Esophagus (tissue), 2 donors: ENCODE measurements at regions not wholly inside any gene's neighbourhood (a gene's known extent, or its start where the extent isn't known, plus 50 kb on each side); places are given as distances from the start of the nearest gene placed in this dataset.

Experiments
- H3K27ac ChIP-seq, 2 donors: one replicate each; pipeline ENCODE4 v1.5.1; 2013; ENCODE audit warnings: low read depth in 2 of 2, mild to moderate bottlenecking in 2 of 2, inconsistent platforms in 1 of 2, low read length in 1 of 2, moderate library complexity in 1 of 2
- H3K27me3 ChIP-seq, 2 donors: one replicate each; pipeline ENCODE4 v1.6.1; 2013; ENCODE audit warnings: low read length in 2 of 2, control low read depth in 1 of 2, mild to moderate bottlenecking in 1 of 2; ENCODE audit not compliant: insufficient read depth in 2 of 2, control insufficient read depth in 1 of 2
- H3K36me3 ChIP-seq, 2 donors: one replicate each; pipeline ENCODE4 v1.6.1; 2013; ENCODE audit warnings: low read length in 1 of 2; ENCODE audit not compliant: control insufficient read depth in 2 of 2, insufficient read depth in 2 of 2
- H3K4me1 ChIP-seq, 2 donors: one replicate each; pipeline ENCODE4 v1.6.1; 2013; ENCODE audit warnings: low read length in 1 of 2; ENCODE audit not compliant: control insufficient read depth in 2 of 2, insufficient read depth in 2 of 2
- H3K4me3 ChIP-seq, 2 donors: one replicate each; pipeline ENCODE4 v1.5.1; 2013; ENCODE audit warnings: low read length in 2 of 2, mild to moderate bottlenecking in 2 of 2, low read depth in 1 of 2, moderate library complexity in 1 of 2
- H3K9me3 ChIP-seq, 2 donors: one replicate each; pipeline ENCODE4 v1.6.1; 2013; ENCODE audit warnings: mild to moderate bottlenecking in 2 of 2, low read depth in 1 of 2, low read length in 1 of 2, moderate library complexity in 1 of 2; ENCODE audit not compliant: control insufficient read depth in 2 of 2, insufficient read depth in 1 of 2
- WGBS, 2 donors: extraction: QIAGEN DNeasy Blood & Tissue Kit; methylation state at CpG; one replicate each; pipeline ENCODE4 v1.1.7; 2013; 5-methylcytosine and 5-hydroxymethylcytosine counted together
- donor health status: healthy with polysubstance abuse.
- donor health status: Bipolar disorder and iron deficiency.

GRCh38 chr15:47294765-47295259 is 422.5 kb upstream of the SEMA6D start:
- H3K27me3 ChIP-seq = no peaks in the 10 kb centered on the region
- H3K4me1 ChIP-seq = no peaks in the 10 kb centered on the region
- no peak overlapping the region for H3K4me3 ChIP-seq
- H3K27ac ChIP-seq = no peak overlapping the region
- H3K36me3 ChIP-seq = no peaks in the 10 kb centered on the region
- H3K9me3 ChIP-seq = no peaks in the 10 kb centered on the region
- WGBS, 2 donors = 40 to 45% methylated on average over 3 of the region's 3 CpGs

GRCh38 chr15:47296881-47297280 is 420.4 kb upstream of the SEMA6D start:
- no peaks in the 10 kb centered on the region for H3K27me3 ChIP-seq
- WGBS, 2 donors = 92 to 93% methylated on average over 4 of the region's 4 CpGs
- H3K27ac ChIP-seq = no peak overlapping the region
- no peaks in the 10 kb centered on the region for H3K4me1 ChIP-seq
- H3K9me3 ChIP-seq = no peaks in the 10 kb centered on the region
- H3K36me3 ChIP-seq = no peaks in the 10 kb centered on the region
- H3K4me3 ChIP-seq = no peak overlapping the region

- Histone ChIP-seq H3K4me1 (no peaks in the 10 kb centered on the region), H3K4me3 (no peak overlapping the region), H3K27ac (no peak overlapping the region), H3K36me3 (no peaks in the 10 kb centered on the region), H3K27me3 (no peaks in the 10 kb centered on the region), H3K9me3 (no peaks in the 10 kb centered on the region)
- WGBS, 2 donors = 47 to 69% methylated on average over 5 of the region's 5 CpGs
These were observed 417.4 kb upstream of the SEMA6D start for GRCh38 chr15:47299846-47300434.

- Histone ChIP-seq H3K27me3 (no peaks in the 10 kb centered on the region), H3K27ac (no peak overlapping the region)
These were observed 416.7 kb upstream of the SEMA6D start for GRCh38 chr15:47300596-47300995.

GRCh38 chr15:47301481-47301880 is 415.8 kb upstream of the SEMA6D start:
- no peaks in the 10 kb centered on the region for H3K27me3 ChIP-seq
- H3K36me3 ChIP-seq = no peaks in the 10 kb centered on the region
- H3K4me3 ChIP-seq = no peak overlapping the region
- H3K27ac ChIP-seq = no peak overlapping the region
- H3K9me3 ChIP-seq = no peaks in the 10 kb centered on the region
- WGBS, 2 donors = 37 to 44% methylated on average over 3 of the region's 3 CpGs
- no peaks in the 10 kb centered on the region for H3K4me1 ChIP-seq

More at GRCh38 chr15:47300596-47300995, 416.7 kb upstream of the SEMA6D start:
- no peaks in the 10 kb centered on the region for H3K9me3 ChIP-seq
- H3K4me1 ChIP-seq = no peaks in the 10 kb centered on the region
- no peak overlapping the region for H3K4me3 ChIP-seq
- H3K36me3 ChIP-seq = no peaks in the 10 kb centered on the region

- no peak overlapping the region for H3K27ac ChIP-seq
- no peak overlapping the region for H3K4me3 ChIP-seq
- no peaks in the 10 kb centered on the region for H3K27me3 ChIP-seq
- H3K36me3 ChIP-seq = no peaks in the 10 kb centered on the region
- no peaks in the 10 kb centered on the region for H3K4me1 ChIP-seq
- H3K9me3 ChIP-seq = no peaks in the 10 kb centered on the region
These were observed 412.6 kb upstream of the SEMA6D start for GRCh38 chr15:47304656-47305055.

- Histone ChIP-seq H3K4me1 (no peaks in the 10 kb centered on the region), H3K4me3 (no peak overlapping the region), H3K27me3 (no peaks in the 10 kb centered on the region), H3K36me3 (no peaks in the 10 kb centered on the region), H3K9me3 (no peaks in the 10 kb centered on the region), H3K27ac (no peak overlapping the region)
- 72% methylated on average over 3 of the region's 3 CpGs for WGBS, 2 donors
These were observed 405.1 kb upstream of the SEMA6D start for GRCh38 chr15:47312161-47312560.

GRCh38 chr15:47326410-47327333 is 390.6 kb upstream of the SEMA6D start:
- Histone ChIP-seq H3K9me3 (no peaks in the 10 kb centered on the region), H3K27ac (no peak overlapping the region), H3K4me3 (no peak overlapping the region), H3K36me3 (no peaks in the 10 kb centered on the region), H3K4me1 (no peaks in the 10 kb centered on the region), H3K27me3 (no peaks in the 10 kb centered on the region)
- 77 to 80% methylated on average over 5 of the region's 5 CpGs for WGBS, 2 donors

GRCh38 chr15:47331829-47332393 is 385.4 kb upstream of the SEMA6D start:
- Histone ChIP-seq H3K4me1 (no peaks in the 10 kb centered on the region), H3K9me3 (no peaks in the 10 kb centered on the region), H3K27ac (no peak overlapping the region), H3K27me3 (no peaks in the 10 kb centered on the region), H3K36me3 (no peaks in the 10 kb centered on the region), H3K4me3 (no peak overlapping the region)
- 51 to 68% methylated on average over 6 of the region's 6 CpGs for WGBS, 2 donors
